Karpas-422 (cell line): ENCODE measurements at regions not wholly inside any gene's neighbourhood (a gene's known extent, or its start where the extent isn't known, plus 50 kb on each side); places are given as distances from the start of the nearest gene placed in this dataset.

Source experiments
- DNase-seq: peaks from one replicate; pipeline ENCODE4 v3.0.0-alpha.2; 2015
- H2AFZ ChIP-seq: fragments of 200-600 bp; sonication (generic); 2 replicates; pipeline ENCODE4 v1.6.1; 2014; ENCODE audit warnings: antibody characterized with exemption, low read length, mixed read lengths
- H3K27ac ChIP-seq: fragments of 200-600 bp; sonication (generic); 2 replicates; pipeline ENCODE4 v1.5.1; 2014; ENCODE audit warnings: mild to moderate bottlenecking, low read length, moderate library complexity
- H3K27me3 ChIP-seq: fragments of 200-600 bp; sonication (generic); 2 replicates; pipeline ENCODE4 v1.6.1; 2014; ENCODE audit warnings: low read length, mixed read lengths
- H3K36me3 ChIP-seq: fragments of 200-600 bp; sonication (generic); 2 replicates; pipeline ENCODE4 v1.6.1; 2014; ENCODE audit warnings: low read length, mixed read lengths; ENCODE audit not compliant: insufficient read depth
- H3K4me1 ChIP-seq: fragments of 200-600 bp; sonication (generic); 2 replicates; pipeline ENCODE4 v1.6.1; 2014; ENCODE audit warnings: mild to moderate bottlenecking, low read length, mixed read lengths
- H3K4me2 ChIP-seq: fragments of 200-600 bp; sonication (generic); 2 replicates; pipeline ENCODE4 v1.6.1; 2014; ENCODE audit warnings: low read length, low read depth, mild to moderate bottlenecking; ENCODE audit not compliant: poor library complexity, severe bottlenecking
- H3K4me3 ChIP-seq: fragments of 200-600 bp; sonication (generic); 2 replicates; pipeline ENCODE4 v1.5.1; 2014; ENCODE audit warnings: mild to moderate bottlenecking, antibody characterized with exemption, low read length, mixed read lengths
- H3K79me2 ChIP-seq: fragments of 200-600 bp; sonication (generic); 2 replicates; pipeline ENCODE4 v1.6.1; 2014; ENCODE audit warnings: mild to moderate bottlenecking, low read length, mixed read lengths
- H3K9ac ChIP-seq: fragments of 200-600 bp; sonication (generic); 2 replicates; pipeline ENCODE4 v1.6.0; 2014; ENCODE audit warnings: low read length
- H3K9me2 ChIP-seq: fragments of 200-600 bp; sonication (generic), shearing (Covaris generic); replicated peaks from 2 replicates; pipeline ENCODE4 v1.6.0; 2014; ENCODE audit warnings: mild to moderate bottlenecking, low read length, moderate library complexity; ENCODE audit not compliant: insufficient read depth
- H3K9me3 ChIP-seq: fragments of 300-700, 200-600 bp; sonication (generic); 2 replicates; pipeline ENCODE4 v1.6.1; 2014; ENCODE audit warnings: low read length, mixed read lengths
- H4K20me1 ChIP-seq: fragments of 200-600 bp; sonication (generic); 2 replicates; pipeline ENCODE4 v1.6.1; 2014; ENCODE audit warnings: mild to moderate bottlenecking, antibody characterized with exemption, low read length, low read depth; ENCODE audit not compliant: insufficient read depth

GRCh38 chr14:97413966-97414717 is 617.0 kb downstream of the VRK1 start:
- H3K36me3 ChIP-seq = no peaks in the 10 kb centered on the region
- H2AFZ ChIP-seq = no peak overlapping the region
- no peaks in the 10 kb centered on the region for H3K79me2 ChIP-seq
- no peaks in the 10 kb centered on the region for H3K9me2 ChIP-seq
- no peaks in the 10 kb centered on the region for H3K9me3 ChIP-seq
- no peaks in the 10 kb centered on the region for H4K20me1 ChIP-seq
- H3K4me2 ChIP-seq = no peak overlapping the region
- no peaks in the 10 kb centered on the region for H3K27me3 ChIP-seq
- no peaks in the 10 kb centered on the region for H3K4me1 ChIP-seq
- H3K9ac ChIP-seq = no peak overlapping the region
- no peak overlapping the region for H3K4me3 ChIP-seq
- no peak for DNase-seq
- no peak overlapping the region for H3K27ac ChIP-seq

GRCh38 chr14:97414718-97415098 is 617.5 kb downstream of the VRK1 start:
- Histone ChIP-seq H3K36me3 (no peaks in the 10 kb centered on the region), H3K4me2 (no peak overlapping the region), H3K27ac (no peak overlapping the region), H3K9me3 (no peaks in the 10 kb centered on the region), H3K79me2 (no peaks in the 10 kb centered on the region), H2AFZ (no peak overlapping the region), H4K20me1 (no peaks in the 10 kb centered on the region), H3K27me3 (no peaks in the 10 kb centered on the region), H3K4me1 (no peaks in the 10 kb centered on the region), H3K9ac (no peak overlapping the region), H3K4me3 (no peak overlapping the region), H3K9me2 (no peaks in the 10 kb centered on the region)
- no peak for DNase-seq

GRCh38 chr14:97415907-97416306 is 618.7 kb downstream of the VRK1 start:
- Histone ChIP-seq H3K4me1 (no peaks in the 10 kb centered on the region), H3K27ac (no peak overlapping the region), H3K79me2 (no peaks in the 10 kb centered on the region), H4K20me1 (no peaks in the 10 kb centered on the region), H3K9me3 (no peaks in the 10 kb centered on the region), H3K4me2 (no peak overlapping the region), H3K27me3 (no peaks in the 10 kb centered on the region), H3K36me3 (no peaks in the 10 kb centered on the region), H3K9me2 (no peaks in the 10 kb centered on the region), H3K9ac (no peak overlapping the region), H3K4me3 (no peak overlapping the region), H2AFZ (no peak overlapping the region)
- DNase-seq = no peak

- Histone ChIP-seq H3K4me3 (no peak overlapping the region), H3K36me3 (no peaks in the 10 kb centered on the region), H3K27ac (no peak overlapping the region), H3K4me1 (no peaks in the 10 kb centered on the region), H4K20me1 (no peaks in the 10 kb centered on the region), H3K9me2 (no peaks in the 10 kb centered on the region), H2AFZ (no peak overlapping the region), H3K9me3 (no peaks in the 10 kb centered on the region), H3K4me2 (no peak overlapping the region), H3K27me3 (no peaks in the 10 kb centered on the region), H3K79me2 (no peaks in the 10 kb centered on the region), H3K9ac (no peak overlapping the region)
- DNase-seq = no peak
These were observed 619.4 kb downstream of the VRK1 start for GRCh38 chr14:97416550-97416949.

GRCh38 chr14:97417331-97417730 is 620.1 kb downstream of the VRK1 start:
- Histone ChIP-seq H3K4me1 (no peaks in the 10 kb centered on the region), H3K9me2 (no peaks in the 10 kb centered on the region), H3K9me3 (no peaks in the 10 kb centered on the region), H4K20me1 (no peaks in the 10 kb centered on the region), H3K4me3 (no peak overlapping the region), H3K36me3 (no peaks in the 10 kb centered on the region), H3K27ac (no peak overlapping the region), H2AFZ (no peak overlapping the region), H3K9ac (no peak overlapping the region), H3K27me3 (no peaks in the 10 kb centered on the region), H3K4me2 (no peak overlapping the region), H3K79me2 (no peaks in the 10 kb centered on the region)
- no peak for DNase-seq

- H3K9me3 ChIP-seq = no peaks in the 10 kb centered on the region
- DNase-seq = no peak
- H3K4me3 ChIP-seq = no peak overlapping the region
- no peak overlapping the region for H2AFZ ChIP-seq
- H3K9me2 ChIP-seq = no peaks in the 10 kb centered on the region
- no peaks in the 10 kb centered on the region for H3K79me2 ChIP-seq
- H3K4me2 ChIP-seq = no peak overlapping the region
- no peaks in the 10 kb centered on the region for H3K4me1 ChIP-seq
- no peaks in the 10 kb centered on the region for H3K36me3 ChIP-seq
- H3K27me3 ChIP-seq = no peaks in the 10 kb centered on the region
- no peak overlapping the region for H3K9ac ChIP-seq
- no peaks in the 10 kb centered on the region for H4K20me1 ChIP-seq
- H3K27ac ChIP-seq = no peak overlapping the region
These were observed 623.0 kb downstream of the VRK1 start for GRCh38 chr14:97420211-97420610.

GRCh38 chr14:97426776-97427175 is 629.6 kb downstream of the VRK1 start:
- H3K4me3 ChIP-seq = no peak overlapping the region
- no peaks in the 10 kb centered on the region for H3K27me3 ChIP-seq
- peak; percentile 63 for DNase-seq
- no peaks in the 10 kb centered on the region for H3K9me2 ChIP-seq
- no peak overlapping the region for H3K9ac ChIP-seq
- H2AFZ ChIP-seq = no peak overlapping the region
- H3K4me1 ChIP-seq = no peaks in the 10 kb centered on the region
- H3K9me3 ChIP-seq = no peaks in the 10 kb centered on the region
- H3K27ac ChIP-seq = no peak overlapping the region
- H4K20me1 ChIP-seq = no peaks in the 10 kb centered on the region
- no peaks in the 10 kb centered on the region for H3K36me3 ChIP-seq
- H3K4me2 ChIP-seq = no peak overlapping the region
- H3K79me2 ChIP-seq = no peaks in the 10 kb centered on the region

GRCh38 chr14:97428808-97429440 is 631.7 kb downstream of the VRK1 start:
- H3K9me2 ChIP-seq = no peaks in the 10 kb centered on the region
- no peak overlapping the region for H2AFZ ChIP-seq
- no peak for DNase-seq
- no peaks in the 10 kb centered on the region for H3K36me3 ChIP-seq
- H4K20me1 ChIP-seq = no peaks in the 10 kb centered on the region
- H3K27me3 ChIP-seq = no peaks in the 10 kb centered on the region
- H3K9me3 ChIP-seq = no peaks in the 10 kb centered on the region
- H3K27ac ChIP-seq = no peak overlapping the region
- no peak overlapping the region for H3K4me3 ChIP-seq
- no peaks in the 10 kb centered on the region for H3K4me1 ChIP-seq
- H3K9ac ChIP-seq = no peak overlapping the region
- H3K4me2 ChIP-seq = no peak overlapping the region
- no peaks in the 10 kb centered on the region for H3K79me2 ChIP-seq
